Hematopoietic multipotent progenitor cell treated with erythropoietin and hydrocortisone succinate and interleukin-3 and kit ligand, for 4 days (in vitro differentiated cells): ENCODE measurements at regions not wholly inside any gene's neighbourhood (a gene's known extent, or its start where the extent isn't known, plus 50 kb on each side); places are given as distances from the start of the nearest gene placed in this dataset.

Experiments
- DNase-seq: peaks from one replicate; pipeline ENCODE4 v3.0.0-alpha.2; 2015

- no peak for DNase-seq
These were observed 345.9 kb upstream of the RGS6 start for GRCh38 chr14:71586131-71586897.

- DNase-seq = no peak
These were observed 344.2 kb upstream of the RGS6 start for GRCh38 chr14:71588028-71588427.

- DNase-seq = no peak
These were observed 343.5 kb upstream of the RGS6 start for GRCh38 chr14:71588576-71589215.

GRCh38 chr14:71589609-71590008, 342.6 kb upstream of the RGS6 start:
- DNase-seq = no peak

GRCh38 chr14:71590131-71590530, 342.1 kb upstream of the RGS6 start:
- no peak for DNase-seq

- no peak for DNase-seq
These were observed 341.0 kb upstream of the RGS6 start for GRCh38 chr14:71591231-71591630.

GRCh38 chr14:71591929-71592328, 340.3 kb upstream of the RGS6 start:
- DNase-seq = peak; percentile 68

- no peak for DNase-seq
These were observed 339.9 kb upstream of the RGS6 start for GRCh38 chr14:71592361-71592760.

GRCh38 chr14:71593966-71594365, 338.3 kb upstream of the RGS6 start:
- no peak for DNase-seq

GRCh38 chr14:71594821-71595220, 337.4 kb upstream of the RGS6 start:
- DNase-seq = peak; percentile 52

GRCh38 chr14:71595441-71595840, 336.8 kb upstream of the RGS6 start:
- no peak for DNase-seq

- no peak for DNase-seq
These were observed 334.8 kb upstream of the RGS6 start for GRCh38 chr14:71597287-71597920.

GRCh38 chr14:71597955-71598660, 334.1 kb upstream of the RGS6 start:
- DNase-seq = peak; percentile 60

GRCh38 chr14:71600309-71600708, 331.9 kb upstream of the RGS6 start:
- no peak for DNase-seq

- no peak for DNase-seq
These were observed 329.7 kb upstream of the RGS6 start for GRCh38 chr14:71602524-71602923.

- no peak for DNase-seq
These were observed 328.0 kb upstream of the RGS6 start for GRCh38 chr14:71604231-71604630.

GRCh38 chr14:71606064-71606463, 326.2 kb upstream of the RGS6 start:
- no peak for DNase-seq

GRCh38 chr14:71606575-71606974, 325.7 kb upstream of the RGS6 start:
- DNase-seq = no peak

GRCh38 chr14:71607056-71607455, 325.2 kb upstream of the RGS6 start:
- no peak for DNase-seq

GRCh38 chr14:71610149-71610548, 322.1 kb upstream of the RGS6 start:
- no peak for DNase-seq

- DNase-seq = no peak
These were observed 321.4 kb upstream of the RGS6 start for GRCh38 chr14:71610797-71611196.

- DNase-seq = peak; percentile 52
These were observed 319.1 kb upstream of the RGS6 start for GRCh38 chr14:71613168-71613567.

GRCh38 chr14:71616013-71616412, 316.2 kb upstream of the RGS6 start:
- DNase-seq = no peak

- no peak for DNase-seq
These were observed 314.2 kb upstream of the RGS6 start for GRCh38 chr14:71618047-71618446.
